IMR-90 (cell line): ENCODE measurements at regions not wholly inside any gene's neighbourhood (a gene's known extent, or its start where the extent isn't known, plus 50 kb on each side); places are given as distances from the start of the nearest gene placed in this dataset.
"Not testable (repeated sequence)": the region's sequence is repeated elsewhere in the genome, so short reads cannot be mapped to it uniquely, and the experiment has no call there.

Experiments used
- ATAC-seq: fragments of 200-7000 bp; cut with Tn5 transposase; 2 replicates; pipeline ENCODE4 v1.9.1; 2020; ENCODE audit warnings: low read depth, mild to moderate bottlenecking, moderate library complexity
- BruUV-seq: library from RNA; stranded (reverse); fragments of 400-500 nt; replicated peaks from 2 replicates; lab custom pipeline; 2021; lab: Mats Ljungman, UMichigan
- CTCF ChIA-PET: fragments of 300-600 bp; formaldehyde crosslinking; extraction: SDS; loops from one replicate; lab custom pipeline; 2021; ENCODE audit warnings: antibody characterized with exemption; lab: Yijun Ruan, JAX
- POLR2A ChIA-PET: fragments of 300-600 bp; sonication (Branson Sonifier 250); formaldehyde crosslinking; loops from one replicate; lab custom pipeline; 2022; ENCODE audit warnings: antibody characterized with exemption; ENCODE audit not compliant: unreplicated experiment; lab: Charles Lee
- DNase-seq: peaks from one replicate; pipeline ENCODE4 v3.0.0; 2013
- H2AFZ ChIP-seq: replicated peaks from 2 replicates; pipeline ENCODE3; 2013; ENCODE audit warnings: low read length, mild to moderate bottlenecking; ENCODE audit not compliant: poor library complexity
- H2AK5ac ChIP-seq: 2 replicates; pipeline ENCODE4 v1.6.1; 2013; ENCODE audit warnings: low read depth, low read length, inconsistent platforms
- H2AK9ac ChIP-seq: replicated peaks from 2 replicates; pipeline ENCODE3; 2013; ENCODE audit warnings: mild to moderate bottlenecking, low read depth, low read length, moderate library complexity; ENCODE audit not compliant: poor library complexity
- H2BK120ac ChIP-seq: 2 replicates; pipeline ENCODE4 v1.6.1; 2013; ENCODE audit warnings: low read depth, low read length, inconsistent platforms
- H2BK15ac ChIP-seq: 3 replicates; pipeline ENCODE4 v1.6.1; 2013; ENCODE audit warnings: low read depth, low read length, inconsistent platforms
- H2BK20ac ChIP-seq: 2 replicates; pipeline ENCODE4 v1.6.1; 2013; ENCODE audit warnings: low read depth, mild to moderate bottlenecking, inconsistent platforms, low read length, moderate library complexity
- H2BK5ac ChIP-seq: 2 replicates; pipeline ENCODE4 v1.6.1; 2013; ENCODE audit warnings: mild to moderate bottlenecking, low read depth, low read length, inconsistent platforms; ENCODE audit not compliant: poor library complexity, severe bottlenecking
- H3K14ac ChIP-seq: replicated peaks from 2 replicates; pipeline ENCODE4 v1.6.1; 2013; ENCODE audit warnings: low read depth, low read length, inconsistent platforms
- H3K18ac ChIP-seq: 2 replicates; pipeline ENCODE4 v1.6.1; 2013; ENCODE audit warnings: low read depth, low read length, control low read depth
- H3K23ac ChIP-seq: 2 replicates; pipeline ENCODE4 v1.6.1; 2013; ENCODE audit warnings: low read depth, low read length, inconsistent platforms
- H3K27ac ChIP-seq: 2 replicates; pipeline ENCODE4 v1.5.1; 2013; ENCODE audit warnings: mild to moderate bottlenecking, control low read depth, low read length; ENCODE audit not compliant: insufficient read depth
- H3K27me3 ChIP-seq: 2 replicates; pipeline ENCODE4 v1.6.1; 2013; ENCODE audit warnings: low read length; ENCODE audit not compliant: control insufficient read depth, insufficient read depth
- H3K36me3 ChIP-seq: 2 replicates; pipeline ENCODE4 v1.6.1; 2013; ENCODE audit warnings: low read length, mixed read lengths; ENCODE audit not compliant: control insufficient read depth, insufficient read depth
- H3K4ac ChIP-seq: 2 replicates; pipeline ENCODE4 v1.6.1; 2013; ENCODE audit warnings: low read depth, low read length, inconsistent platforms
- H3K4me1 ChIP-seq: 2 replicates; pipeline ENCODE4 v1.6.1; 2013; ENCODE audit warnings: low read length, mixed read lengths; ENCODE audit not compliant: control insufficient read depth, insufficient read depth
- H3K4me2 ChIP-seq: 2 replicates; pipeline ENCODE4 v1.6.1; 2013; ENCODE audit warnings: low read depth, mild to moderate bottlenecking, control low read depth, low read length, moderate library complexity
- H3K4me3 ChIP-seq: 2 replicates; pipeline ENCODE4 v1.5.1; 2013; ENCODE audit warnings: low read depth, mild to moderate bottlenecking, control low read depth, low read length, moderate library complexity; ENCODE audit not compliant: insufficient read depth
- H3K56ac ChIP-seq: 2 replicates; pipeline ENCODE4 v1.6.1; 2013; ENCODE audit warnings: low read length, inconsistent platforms; ENCODE audit not compliant: insufficient read depth; ENCODE audit errors: extremely low read depth
- H3K79me1 ChIP-seq, 2 experiments: 2 replicates each; pipeline ENCODE4 v1.6.1; 2013; ENCODE audit warnings: low read length in 2 of 2, inconsistent platforms in 1 of 2, low read depth in 1 of 2
- H3K9ac ChIP-seq: 2 replicates; pipeline ENCODE4 v1.6.1; 2013; ENCODE audit warnings: low read depth, low read length, control low read depth
- H3K9me1 ChIP-seq: 2 replicates; pipeline ENCODE4 v1.6.1; 2013; ENCODE audit warnings: low read length, inconsistent platforms; ENCODE audit not compliant: insufficient read depth
- H3K9me3 ChIP-seq: 2 replicates; pipeline ENCODE4 v1.6.1; 2013; ENCODE audit warnings: low read length; ENCODE audit not compliant: control insufficient read depth, insufficient read depth
- H4K20me1 ChIP-seq: 2 replicates; pipeline ENCODE4 v1.6.1; 2013; ENCODE audit warnings: low read length, inconsistent platforms; ENCODE audit not compliant: insufficient read depth
- H4K5ac ChIP-seq: 2 replicates; pipeline ENCODE4 v1.6.1; 2013; ENCODE audit warnings: mild to moderate bottlenecking, low read depth, low read length, control low read depth
- H4K8ac ChIP-seq, 2 experiments: 2 replicates each; pipeline ENCODE4 v1.6.1; 2013; ENCODE audit warnings: low read depth in 2 of 2, low read length in 2 of 2, control low read depth in 1 of 2, inconsistent platforms in 1 of 2
- H4K91ac ChIP-seq: 2 replicates; pipeline ENCODE4 v1.6.1; 2013; ENCODE audit warnings: low read depth, low read length, inconsistent platforms; ENCODE audit not compliant: insufficient read depth
- CTCF ChIP-seq: conservative IDR thresholded peaks from 2 replicates; pipeline ENCODE4 v1.5.1; 2012; ENCODE audit warnings: mild to moderate bottlenecking, low read depth, low read length, improper control_type of control experiment
- MXI1 ChIP-seq: IDR thresholded peaks from 2 replicates; pipeline ENCODE4 v1.6.1; 2012; ENCODE audit warnings: low read depth, mild to moderate bottlenecking, low read length, moderate library complexity, borderline replicate concordance
- SMC3 ChIP-seq: fragments of 150-350 bp; IDR thresholded peaks from 2 replicates; pipeline ENCODE4 v1.6.1; 2016; ENCODE audit warnings: low read depth, mild to moderate bottlenecking, antibody characterized with exemption, low read length, moderate library complexity
- WGBS, 2 experiments: methylation state at CpG; one replicate each; pipeline versions ENCODE4 v1.1.5 to v1.1.7; 2013; ENCODE audit warnings: missing lambda C conversion rate in 2 of 2; ENCODE audit not compliant: insufficient read length in 1 of 2; ENCODE audit errors: extremely low coverage in 2 of 2; 5-methylcytosine and 5-hydroxymethylcytosine counted together
- dilution Hi-C: fragments of 300-500 bp; cut with HindIII; formaldehyde crosslinking; loops from one replicate; pipeline ENCODE4 v1.14.3; 2018; ENCODE audit warnings: low sequenced_read_pairs; ENCODE audit not compliant: unreplicated experiment
- in situ Hi-C: fragments of 300-500 bp; cut with MboI; formaldehyde crosslinking; loops from 3 replicates; pipeline ENCODE4 v1.14.3; 2019; ENCODE audit warnings: low sequenced_read_pairs, inconsistent platforms, mixed read lengths
- intact Hi-C: fragments of 100-400 bp; cut with micrococcal nuclease; formaldehyde crosslinking; loops from 2 replicates; pipeline ENCODE4 v1.10.0; 2022
- TF ChIP-seq, protein P1 (sequence below): fragments of 150-350 bp; IDR thresholded peaks from 2 replicates; pipeline ENCODE4 v1.6.1; 2017; ENCODE audit warnings: mild to moderate bottlenecking, antibody characterized with exemption, low read length, low read depth

GRCh38 chr6:6074190-6074589 is 67.5 kb upstream of the NRN1 start:
- dilution Hi-C loops (no loop called here), in situ Hi-C loops (no loop called here), intact Hi-C loops (no loop called here)
- Histone ChIP-seq H3K4ac (no peak overlapping the region), H3K4me3 (no peak overlapping the region), H2BK120ac (no peak overlapping the region), H2AK5ac (no peak overlapping the region), H4K5ac (no peak overlapping the region), H3K18ac (no peak overlapping the region), H2BK5ac (no peak overlapping the region), H3K23ac (no peak overlapping the region), H3K27me3 (no peaks in the 10 kb centered on the region), H3K36me3 (no peaks in the 10 kb centered on the region), H2AFZ (no peak overlapping the region), H2AK9ac (no peak overlapping the region), H3K4me1 (no peaks in the 10 kb centered on the region), H4K8ac (no peak overlapping the region), H2BK15ac (no peak overlapping the region), H3K27ac (no peak overlapping the region), H3K9me1 (no peaks in the 10 kb centered on the region), H3K4me2 (no peak overlapping the region), H3K9me3 (peaks cover 9% of the 10 kb centered on the region; the same call in 1 of the 2 replicates), H3K79me1 (no peaks in the 10 kb centered on the region), H3K14ac (no peak overlapping the region), H2BK20ac (no peak overlapping the region), H4K20me1 (no peaks in the 10 kb centered on the region), H3K9ac (no peak overlapping the region), H4K91ac (no peak overlapping the region), H3K56ac (no peak overlapping the region)
- TF ChIP-seq, protein P1, sequence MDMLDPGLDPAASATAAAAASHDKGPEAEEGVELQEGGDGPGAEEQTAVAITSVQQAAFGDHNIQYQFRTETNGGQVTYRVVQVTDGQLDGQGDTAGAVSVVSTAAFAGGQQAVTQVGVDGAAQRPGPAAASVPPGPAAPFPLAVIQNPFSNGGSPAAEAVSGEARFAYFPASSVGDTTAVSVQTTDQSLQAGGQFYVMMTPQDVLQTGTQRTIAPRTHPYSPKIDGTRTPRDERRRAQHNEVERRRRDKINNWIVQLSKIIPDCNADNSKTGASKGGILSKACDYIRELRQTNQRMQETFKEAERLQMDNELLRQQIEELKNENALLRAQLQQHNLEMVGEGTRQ, result no peak
- TF ChIP-seq SMC3, result no peak
- TF ChIP-seq CTCF, result no peak
- no peak for TF ChIP-seq MXI1
- ATAC-seq (no peak), DNase-seq (no peak)
- BruUV-seq, result no TSS peak
- CTCF ChIA-PET, result no interaction called here
- POLR2A ChIA-PET, result no interaction called here

- H2AFZ ChIP-seq, H3K9me1 ChIP-seq, H3K4ac ChIP-seq, H3K27me3 ChIP-seq, H3K4me3 ChIP-seq, H2AK9ac ChIP-seq, H4K8ac ChIP-seq, H3K4me2 ChIP-seq, H3K23ac ChIP-seq, H3K9ac ChIP-seq, H2BK15ac ChIP-seq, intact Hi-C loops, H3K18ac ChIP-seq, H2BK20ac ChIP-seq, dilution Hi-C loops, ATAC-seq, H3K56ac ChIP-seq, H4K20me1 ChIP-seq, H4K91ac ChIP-seq, H2AK5ac ChIP-seq, H4K5ac ChIP-seq, H3K4me1 ChIP-seq, H3K14ac ChIP-seq, POLR2A ChIA-PET, H3K36me3 ChIP-seq, in situ Hi-C loops, H2BK5ac ChIP-seq, H3K27ac ChIP-seq, CTCF ChIA-PET, H3K79me1 ChIP-seq, DNase-seq, H2BK120ac ChIP-seq, BruUV-seq: not testable (repeated sequence)
- peaks cover 14% of the 10 kb centered on the region; the same call in 1 of the 2 replicates for H3K9me3 ChIP-seq
- WGBS, 2 experiments, result 80% methylated on average over 2 of the region's 5 CpGs; no CpG with 5 or more reads in 1 of the 2 experiments
Observed at GRCh38 chr6:6068157-6068556, 61.4 kb upstream of the NRN1 start.
